ENCODE measurements at regions not wholly inside any gene's neighbourhood (a gene's known extent, or its start where the extent isn't known, plus 50 kb on each side); places are given as distances from the start of the nearest gene placed in this dataset.

GRCh38 chr22:48453171-48453570 lies 1374.5 kb downstream of the BRD1 start:
- ChIA-PET POLR2A (no interaction called here), CTCF (no interaction called here)
- no peaks in the 10 kb centered on the region for H3K4me1 Mint-ChIP-seq
- no peak overlapping the region for H3K27ac Mint-ChIP-seq
- H3K36me3 Mint-ChIP-seq (ENCODE audit: low read depth): no peaks in the 10 kb centered on the region
- DNase-seq: no peak
- no peak overlapping the region for H3K4me3 Mint-ChIP-seq
- H3K9me3 Mint-ChIP-seq: no peaks in the 10 kb centered on the region
- H3K27me3 Mint-ChIP-seq: no peaks in the 10 kb centered on the region

GRCh38 chr22:48452766-48453165 lies 1374.9 kb downstream of the BRD1 start:
- Mint-ChIP-seq H3K27me3 (no peaks in the 10 kb centered on the region), H3K27ac (no peak overlapping the region), H3K4me1 (no peaks in the 10 kb centered on the region), H3K36me3 (ENCODE audit: low read depth) (no peaks in the 10 kb centered on the region), H3K9me3 (no peaks in the 10 kb centered on the region), H3K4me3 (no peak overlapping the region)
- ChIA-PET POLR2A (no interaction called here), CTCF (no interaction called here)
- no peak for DNase-seq

- POLR2A ChIA-PET: no interaction called here
- DNase-seq: no peak
- Mint-ChIP-seq H3K36me3 (ENCODE audit: low read depth) (no peaks in the 10 kb centered on the region), H3K9me3 (no peaks in the 10 kb centered on the region), H3K4me3 (no peak overlapping the region), H3K27me3 (no peaks in the 10 kb centered on the region), H3K4me1 (no peaks in the 10 kb centered on the region), H3K27ac (no peak overlapping the region)
- CTCF ChIA-PET: no interaction called here
Measured at GRCh38 chr22:48451891-48452290, 1375.8 kb downstream of the BRD1 start.

- ChIA-PET CTCF (no interaction called here), POLR2A (no interaction called here)
- DNase-seq: no peak
- no peak overlapping the region for H3K4me3 Mint-ChIP-seq
- no peaks in the 10 kb centered on the region for H3K27me3 Mint-ChIP-seq
- H3K36me3 Mint-ChIP-seq (ENCODE audit: low read depth): no peaks in the 10 kb centered on the region
- no peaks in the 10 kb centered on the region for H3K4me1 Mint-ChIP-seq
- no peak overlapping the region for H3K27ac Mint-ChIP-seq
- H3K9me3 Mint-ChIP-seq: no peaks in the 10 kb centered on the region
Measured at GRCh38 chr22:48450188-48450825, 1377.4 kb downstream of the BRD1 start.

GRCh38 chr22:48449466-48450187 lies 1378.0 kb downstream of the BRD1 start:
- Mint-ChIP-seq H3K27me3 (no peaks in the 10 kb centered on the region), H3K9me3 (no peaks in the 10 kb centered on the region), H3K36me3 (ENCODE audit: low read depth) (no peaks in the 10 kb centered on the region), H3K4me1 (no peaks in the 10 kb centered on the region), H3K4me3 (no peak overlapping the region), H3K27ac (no peak overlapping the region)
- ChIA-PET CTCF (no interaction called here), POLR2A (no interaction called here)
- DNase-seq: no peak

- CTCF ChIA-PET: no interaction called here
- H3K4me3 Mint-ChIP-seq: no peak overlapping the region
- H3K9me3 Mint-ChIP-seq: no peaks in the 10 kb centered on the region
- H3K4me1 Mint-ChIP-seq: no peaks in the 10 kb centered on the region
- DNase-seq: no peak
- no peaks in the 10 kb centered on the region for H3K36me3 Mint-ChIP-seq (ENCODE audit: low read depth)
- H3K27ac Mint-ChIP-seq: no peak overlapping the region
- no peaks in the 10 kb centered on the region for H3K27me3 Mint-ChIP-seq
- POLR2A ChIA-PET: no interaction called here
Measured at GRCh38 chr22:48448821-48449220, 1378.9 kb downstream of the BRD1 start.

- Mint-ChIP-seq H3K27me3 (no peaks in the 10 kb centered on the region), H3K27ac (no peak overlapping the region), H3K4me1 (no peaks in the 10 kb centered on the region), H3K36me3 (ENCODE audit: low read depth) (no peaks in the 10 kb centered on the region), H3K9me3 (no peaks in the 10 kb centered on the region), H3K4me3 (no peak overlapping the region)
- DNase-seq: no peak
- CTCF ChIA-PET: no interaction called here
- POLR2A ChIA-PET: no interaction called here
Measured at GRCh38 chr22:48445113-48445827, 1382.4 kb downstream of the BRD1 start.

- DNase-seq: no peak
- Mint-ChIP-seq H3K27ac (no peak overlapping the region), H3K9me3 (no peaks in the 10 kb centered on the region), H3K36me3 (ENCODE audit: low read depth) (no peaks in the 10 kb centered on the region), H3K4me3 (no peak overlapping the region), H3K27me3 (no peaks in the 10 kb centered on the region), H3K4me1 (no peaks in the 10 kb centered on the region)
- POLR2A ChIA-PET: no interaction called here
- CTCF ChIA-PET: no interaction called here
Measured at GRCh38 chr22:48444320-48445112, 1383.2 kb downstream of the BRD1 start.

- no peak overlapping the region for H3K27ac Mint-ChIP-seq
- no peak overlapping the region for H3K4me3 Mint-ChIP-seq
- no peaks in the 10 kb centered on the region for H3K9me3 Mint-ChIP-seq
- ChIA-PET POLR2A (no interaction called here), CTCF (no interaction called here)
- no peak for DNase-seq
- no peaks in the 10 kb centered on the region for H3K36me3 Mint-ChIP-seq (ENCODE audit: low read depth)
- H3K27me3 Mint-ChIP-seq: no peaks in the 10 kb centered on the region
- H3K4me1 Mint-ChIP-seq: no peaks in the 10 kb centered on the region
Measured at GRCh38 chr22:48443680-48444079, 1384.0 kb downstream of the BRD1 start.

GRCh38 chr22:48442663-48443062 lies 1385.0 kb downstream of the BRD1 start:
- Mint-ChIP-seq H3K27me3 (no peaks in the 10 kb centered on the region), H3K4me1 (no peaks in the 10 kb centered on the region), H3K27ac (no peak overlapping the region), H3K9me3 (no peaks in the 10 kb centered on the region), H3K36me3 (ENCODE audit: low read depth) (no peaks in the 10 kb centered on the region), H3K4me3 (no peak overlapping the region)
- ChIA-PET POLR2A (no interaction called here), CTCF (no interaction called here)
- no peak for DNase-seq

GRCh38 chr22:48441553-48441850 lies 1386.2 kb downstream of the BRD1 start:
- no peak for DNase-seq
- H3K4me1 Mint-ChIP-seq: no peaks in the 10 kb centered on the region
- no peak overlapping the region for H3K4me3 Mint-ChIP-seq
- H3K27me3 Mint-ChIP-seq: no peaks in the 10 kb centered on the region
- POLR2A ChIA-PET: no interaction called here
- CTCF ChIA-PET: no interaction called here
- no peaks in the 10 kb centered on the region for H3K9me3 Mint-ChIP-seq
- no peak overlapping the region for H3K27ac Mint-ChIP-seq
- H3K36me3 Mint-ChIP-seq (ENCODE audit: low read depth): no peaks in the 10 kb centered on the region

GRCh38 chr22:48440673-48441552 lies 1386.8 kb downstream of the BRD1 start:
- no peaks in the 10 kb centered on the region for H3K36me3 Mint-ChIP-seq (ENCODE audit: low read depth)
- no peak overlapping the region for H3K27ac Mint-ChIP-seq
- DNase-seq: no peak
- no peaks in the 10 kb centered on the region for H3K9me3 Mint-ChIP-seq
- H3K4me1 Mint-ChIP-seq: no peaks in the 10 kb centered on the region
- ChIA-PET POLR2A (no interaction called here), CTCF (no interaction called here)
- no peak overlapping the region for H3K4me3 Mint-ChIP-seq
- no peaks in the 10 kb centered on the region for H3K27me3 Mint-ChIP-seq

GRCh38 chr22:48440176-48440575 lies 1387.5 kb downstream of the BRD1 start:
- no peak overlapping the region for H3K27ac Mint-ChIP-seq
- CTCF ChIA-PET: no interaction called here

More at GRCh38 chr22:48440176-48440575, 1387.5 kb downstream of the BRD1 start:
- Mint-ChIP-seq H3K9me3 (no peaks in the 10 kb centered on the region), H3K4me3 (no peak overlapping the region), H3K27me3 (no peaks in the 10 kb centered on the region), H3K4me1 (no peaks in the 10 kb centered on the region), H3K36me3 (ENCODE audit: low read depth) (no peaks in the 10 kb centered on the region)
- no peak for DNase-seq
- POLR2A ChIA-PET: no interaction called here

All from activated CD4-positive, alpha-beta T cell treated with anti-CD3 and anti-CD28 coated beads, Interleukin-2, amount 10 ng/mL, durations not matched to agents 7 days and 5 days (primary cell).